Panc1 (cell line): ENCODE measurements at regions not wholly inside any gene's neighbourhood (a gene's known extent, or its start where the extent isn't known, plus 50 kb on each side); places are given as distances from the start of the nearest gene placed in this dataset.

Experiments
- ATAC-seq: fragments of 200-7000 bp; cut with Tn5 transposase; 2 replicates; pipeline ENCODE4 v1.9.1; 2020; ENCODE audit warnings: mild to moderate bottlenecking, moderate library complexity
- BruUV-seq: library from RNA; stranded (reverse); fragments of 400-500 nt; replicated peaks from 2 replicates; lab custom pipeline; 2021; lab: Mats Ljungman, UMichigan
- CTCF ChIA-PET: fragments of 300-600 bp; sonication (Branson Sonifier 250); formaldehyde crosslinking; loops from one replicate; lab custom pipeline; 2022; ENCODE audit warnings: antibody characterized with exemption; lab: Charles Lee
- POLR2A ChIA-PET: fragments of 300-600 bp; sonication (Branson Sonifier 250); formaldehyde crosslinking; loops from one replicate; lab custom pipeline; 2022; ENCODE audit warnings: antibody characterized with exemption; lab: Charles Lee
- DNase-seq: peaks from one replicate; pipeline ENCODE4 v3.0.0-alpha.2; 2010; ENCODE audit warnings: low read depth, low spot score
- H3K27ac ChIP-seq: 2 replicates; pipeline ENCODE4 v1.5.1; 2011; ENCODE audit warnings: mild to moderate bottlenecking, low read length, inconsistent platforms
- H3K27me3 ChIP-seq: fragments of 200-500 bp; sonication (Bioruptor generic); 2 replicates; pipeline ENCODE4 v1.6.0; 2014; ENCODE audit warnings: low read length, inconsistent platforms; ENCODE audit not compliant: control insufficient read depth, insufficient read depth
- H3K36me3 ChIP-seq: fragments of 200-500 bp; sonication (Bioruptor generic); 2 replicates; pipeline ENCODE4 v1.5.1; 2014; ENCODE audit warnings: inconsistent platforms, mild to moderate bottlenecking, low read length, moderate library complexity; ENCODE audit not compliant: control insufficient read depth, insufficient read depth
- H3K4me1 ChIP-seq: 2 replicates; pipeline ENCODE4 v1.5.1; 2011; ENCODE audit warnings: inconsistent platforms, mild to moderate bottlenecking, low read length, moderate library complexity; ENCODE audit not compliant: control insufficient read depth, insufficient read depth
- H3K4me3 ChIP-seq, 2 experiments: 2 replicates each; pipeline ENCODE4 v1.5.1; 2011 to 2012; ENCODE audit warnings: low read depth in 2 of 2, low read length in 2 of 2, mild to moderate bottlenecking in 2 of 2, inconsistent platforms in 1 of 2, moderate library complexity in 1 of 2
- H3K9me3 ChIP-seq: fragments of 200-500 bp; sonication (Bioruptor generic); 2 replicates; pipeline ENCODE4 v1.5.1; 2014; ENCODE audit warnings: low read depth, mild to moderate bottlenecking, inconsistent platforms, low read length, moderate library complexity; ENCODE audit not compliant: control insufficient read depth, insufficient read depth
- CTCF ChIP-seq: fragments of 450-650 bp; IDR thresholded peaks from 2 replicates; pipeline ENCODE4 v1.5.1; 2017; ENCODE audit warnings: mild to moderate bottlenecking
- POLR2AphosphoS5 ChIP-seq: IDR thresholded peaks from 2 replicates; pipeline ENCODE4 v1.6.1; 2012; ENCODE audit warnings: mild to moderate bottlenecking, low read depth, low read length, moderate library complexity
- REST ChIP-seq, 2 experiments: IDR thresholded peaks; 2 replicates each; pipeline ENCODE4 v1.6.1; 2011 to 2012; ENCODE audit warnings: low read depth in 2 of 2, control low read depth in 1 of 2, low read length in 1 of 2, mild to moderate bottlenecking in 1 of 2, moderate library complexity in 1 of 2; ENCODE audit not compliant: insufficient read depth in 1 of 2
- SIN3A ChIP-seq: IDR thresholded peaks from 2 replicates; pipeline ENCODE4 v1.6.1; 2012; ENCODE audit warnings: low read depth, mild to moderate bottlenecking, low read length, moderate library complexity, borderline replicate concordance; ENCODE audit not compliant: insufficient read depth
- TCF7L2 ChIP-seq: IDR thresholded peaks from 2 replicates; pipeline ENCODE4 v1.6.1; 2011; ENCODE audit warnings: mild to moderate bottlenecking, low read depth, low read length, inconsistent platforms
- in situ Hi-C: cut with HindIII; loops from 2 replicates; pipeline ENCODE4 v1.10.0; 2016; ENCODE audit warnings: low sequenced_read_pairs, low pct_unique_long_range_greater_than_20kb
- intact Hi-C: fragments of 100-400 bp; cut with micrococcal nuclease; formaldehyde crosslinking; loops from one replicate; pipeline ENCODE4 v1.10.0; 2022; ENCODE audit not compliant: unreplicated experiment

- Histone ChIP-seq H3K27ac (no peak overlapping the region), H3K36me3 (no peaks in the 10 kb centered on the region), H3K4me3 (no peak overlapping the region), H3K27me3 (no peaks in the 10 kb centered on the region), H3K4me1 (no peaks in the 10 kb centered on the region), H3K9me3 (no peaks in the 10 kb centered on the region)
- no peak for ATAC-seq
- DNase-seq: no peak
- no TSS peak for BruUV-seq
- TF ChIP-seq CTCF (no peak), REST (IDR thresholded peaks at IDR 0.05; ENCODE audit: insufficient read depth in 1 of 2, low read depth in 2 of 2, low read length in 1 of 2) (no peak), SIN3A (no peak), POLR2AphosphoS5 (no peak), TCF7L2 (no peak)
- intact Hi-C loops (no loop called here), in situ Hi-C loops (no loop called here)
- ChIA-PET CTCF (no interaction called here), POLR2A (no interaction called here)
These were observed 291.5 kb downstream of the SP3 start for GRCh38 chr2:173673640-173674039.

GRCh38 chr2:173676647-173677046 lies 288.5 kb downstream of the SP3 start:
- POLR2A ChIA-PET: no interaction called here
- no peak for DNase-seq

More at GRCh38 chr2:173676647-173677046, 288.5 kb downstream of the SP3 start:
- in situ Hi-C loops: no loop called here
- Histone ChIP-seq H3K27me3 (no peaks in the 10 kb centered on the region), H3K27ac (no peak overlapping the region), H3K36me3 (no peaks in the 10 kb centered on the region), H3K4me1 (no peaks in the 10 kb centered on the region), H3K9me3 (no peaks in the 10 kb centered on the region), H3K4me3 (no peak overlapping the region)
- TF ChIP-seq POLR2AphosphoS5 (no peak), TCF7L2 (no peak), SIN3A (no peak), REST (IDR thresholded peaks at IDR 0.05; ENCODE audit: insufficient read depth in 1 of 2, low read depth in 2 of 2, low read length in 1 of 2) (no peak), CTCF (no peak)
- no TSS peak for BruUV-seq
- ATAC-seq: no peak
- intact Hi-C loops: no loop called here
- CTCF ChIA-PET: no interaction called here
